Lower lobe of right lung (tissue), 2 donors: ENCODE measurements at regions not wholly inside any gene's neighbourhood (a gene's known extent, or its start where the extent isn't known, plus 50 kb on each side); places are given as distances from the start of the nearest gene placed in this dataset.

ENCODE experiments used
- ATAC-seq, 2 donors: fragments of 200-7000 bp; cut with Tn5 transposase; one replicate each; pipeline ENCODE4 v1.9.1; 2020 to 2022; ENCODE audit warnings: mild to moderate bottlenecking in 2 of 2, moderate library complexity in 2 of 2
- DNase-seq: peaks from one replicate; pipeline ENCODE4 v3.0.0-alpha.2; 2020
- H3K27ac ChIP-seq: fragments of 200-600 bp; one replicate; pipeline ENCODE4 v1.8.0; 2022
- H3K27me3 ChIP-seq: fragments of 200-600 bp; one replicate; pipeline ENCODE4 v1.8.0; 2022; ENCODE audit warnings: low read depth
- H3K36me3 ChIP-seq: fragments of 200-600 bp; one replicate; pipeline ENCODE4 v1.8.0; 2022; ENCODE audit warnings: mild to moderate bottlenecking
- H3K4me1 ChIP-seq: fragments of 200-600 bp; one replicate; pipeline ENCODE4 v1.8.0; 2022
- H3K4me3 ChIP-seq: fragments of 200-600 bp; one replicate; pipeline ENCODE4 v1.8.0; 2022; ENCODE audit warnings: mild to moderate bottlenecking
- H3K9me3 ChIP-seq: fragments of 200-600 bp; one replicate; pipeline ENCODE4 v1.8.0; 2022
- intact Hi-C: fragments of 100-400 bp; cut with DNase I; formaldehyde crosslinking; loops from one replicate; pipeline ENCODE4 v1.11.0; 2022
- TF ChIP-seq, protein P1 (sequence below): fragments of 200-600 bp; IDR thresholded peaks from one replicate; pipeline ENCODE4 v1.8.0; 2022; ENCODE audit warnings: antibody characterized with exemption, mild to moderate bottlenecking
- donor health status: DM: no; HTN: yes; CAD: no; lungs with severe emphysema.

DNA sequence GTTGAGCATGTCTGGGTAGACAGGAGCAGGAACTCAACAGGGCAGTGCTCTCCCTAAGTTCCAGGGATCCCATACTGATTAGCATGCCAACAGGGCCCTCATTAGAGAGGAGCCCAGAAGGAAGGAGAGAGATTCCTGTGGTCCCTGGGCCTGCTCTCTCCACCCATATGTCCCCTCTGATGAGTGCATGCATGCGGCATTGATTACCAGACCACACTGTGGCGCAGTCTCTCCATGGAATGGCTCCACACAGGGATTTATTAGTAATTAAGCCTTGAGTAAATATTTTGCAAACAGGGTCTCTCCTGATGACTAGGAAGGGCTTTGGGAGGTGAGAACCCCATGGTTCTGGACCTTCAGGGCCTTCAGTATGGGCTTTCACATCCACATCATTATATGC is 60.0 kb upstream of the ST8SIA2 start:
- Histone ChIP-seq H3K27ac (no peak overlapping the region), H3K27me3 (no peaks in the 10 kb centered on the region), H3K4me1 (no peaks in the 10 kb centered on the region), H3K9me3 (peaks cover 6% of the 10 kb centered on the region), H3K36me3 (no peaks in the 10 kb centered on the region), H3K4me3 (no peak overlapping the region)
- intact Hi-C loops: no loop called here
- TF ChIP-seq, protein P1, sequence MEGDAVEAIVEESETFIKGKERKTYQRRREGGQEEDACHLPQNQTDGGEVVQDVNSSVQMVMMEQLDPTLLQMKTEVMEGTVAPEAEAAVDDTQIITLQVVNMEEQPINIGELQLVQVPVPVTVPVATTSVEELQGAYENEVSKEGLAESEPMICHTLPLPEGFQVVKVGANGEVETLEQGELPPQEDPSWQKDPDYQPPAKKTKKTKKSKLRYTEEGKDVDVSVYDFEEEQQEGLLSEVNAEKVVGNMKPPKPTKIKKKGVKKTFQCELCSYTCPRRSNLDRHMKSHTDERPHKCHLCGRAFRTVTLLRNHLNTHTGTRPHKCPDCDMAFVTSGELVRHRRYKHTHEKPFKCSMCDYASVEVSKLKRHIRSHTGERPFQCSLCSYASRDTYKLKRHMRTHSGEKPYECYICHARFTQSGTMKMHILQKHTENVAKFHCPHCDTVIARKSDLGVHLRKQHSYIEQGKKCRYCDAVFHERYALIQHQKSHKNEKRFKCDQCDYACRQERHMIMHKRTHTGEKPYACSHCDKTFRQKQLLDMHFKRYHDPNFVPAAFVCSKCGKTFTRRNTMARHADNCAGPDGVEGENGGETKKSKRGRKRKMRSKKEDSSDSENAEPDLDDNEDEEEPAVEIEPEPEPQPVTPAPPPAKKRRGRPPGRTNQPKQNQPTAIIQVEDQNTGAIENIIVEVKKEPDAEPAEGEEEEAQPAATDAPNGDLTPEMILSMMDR: no peak
- DNase-seq (no peak), ATAC-seq (no peak)

DNA sequence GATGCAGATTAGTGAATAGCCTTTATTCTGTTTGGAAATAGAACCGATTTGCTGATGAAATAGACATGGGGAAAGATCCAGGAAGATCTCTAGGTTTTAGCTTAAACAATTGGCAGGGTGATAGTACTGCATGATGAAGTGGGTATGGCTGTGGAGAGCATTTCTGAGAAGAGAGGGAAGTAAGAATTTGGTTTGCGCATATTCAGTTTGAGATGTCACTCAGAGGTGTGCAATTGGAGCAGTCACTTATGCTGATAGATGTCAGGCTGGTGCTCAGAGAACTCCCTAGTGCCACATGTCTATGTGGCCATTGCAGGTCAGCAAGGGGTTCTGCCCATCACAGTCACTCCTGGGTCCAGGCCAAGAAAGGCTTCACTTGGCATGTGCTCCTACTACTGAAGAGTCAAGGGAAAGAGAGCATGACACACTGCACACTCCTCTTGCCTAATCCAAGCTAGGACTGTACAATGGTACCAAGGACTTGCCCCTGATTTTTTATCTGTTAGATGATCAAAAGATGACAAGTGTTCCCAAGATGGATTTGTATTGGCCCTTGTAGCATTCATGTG is 57.2 kb upstream of the ST8SIA2 start:
- intact Hi-C loops: no loop called here
- no peak overlapping the region for H3K27ac ChIP-seq
- TF ChIP-seq, protein P1: no peak
- H3K9me3 ChIP-seq: peaks cover 6% of the 10 kb centered on the region
- no peaks in the 10 kb centered on the region for H3K36me3 ChIP-seq
- no peak overlapping the region for H3K4me3 ChIP-seq
- ATAC-seq: no peak
- no peak for DNase-seq
- no peaks in the 10 kb centered on the region for H3K27me3 ChIP-seq
- no peaks in the 10 kb centered on the region for H3K4me1 ChIP-seq

DNA sequence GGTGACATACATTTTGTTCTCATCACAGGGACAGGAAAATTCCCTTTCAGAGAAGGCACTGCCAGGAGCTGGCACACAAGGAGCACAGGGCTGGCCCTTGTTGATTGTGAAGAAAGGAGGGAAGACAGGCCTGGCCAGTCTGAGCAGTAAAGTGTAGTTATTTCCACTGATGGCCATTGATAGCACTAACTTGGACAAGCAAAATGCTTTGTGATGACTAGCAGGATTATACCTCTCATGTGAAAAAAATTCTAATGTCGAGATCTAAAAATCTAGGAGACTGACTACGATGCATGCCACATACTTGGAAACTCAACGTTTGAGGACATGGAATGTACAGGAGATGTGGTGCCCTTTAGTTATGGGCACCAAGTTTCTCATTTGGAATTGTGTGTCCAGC is 54.3 kb upstream of the ST8SIA2 start:
- Histone ChIP-seq H3K4me3 (no peak overlapping the region), H3K36me3 (no peaks in the 10 kb centered on the region), H3K4me1 (no peaks in the 10 kb centered on the region), H3K9me3 (no peaks in the 10 kb centered on the region), H3K27ac (no peak overlapping the region), H3K27me3 (no peaks in the 10 kb centered on the region)
- ATAC-seq (no peak), DNase-seq (no peak)
- intact Hi-C loops: no loop called here
- TF ChIP-seq, protein P1: no peak
